ENCODE measurements at regions not wholly inside any gene's neighbourhood (a gene's known extent, or its start where the extent isn't known, plus 50 kb on each side); places are given as distances from the start of the nearest gene placed in this dataset.

- no peak for DNase-seq
These were observed 89.2 kb downstream of the CD164 start for GRCh38 chr6:109292983-109293586.

- no peak for DNase-seq
These were observed 89.8 kb downstream of the CD164 start for GRCh38 chr6:109292420-109292819.

GRCh38 chr6:109291902-109292301, 90.4 kb downstream of the CD164 start:
- no peak for DNase-seq

GRCh38 chr6:109290143-109290931, 91.9 kb downstream of the CD164 start:
- no peak for DNase-seq

GRCh38 chr6:109285366-109285765, 96.9 kb downstream of the CD164 start:
- no peak for DNase-seq

- DNase-seq = no peak
These were observed 97.6 kb downstream of the CD164 start for GRCh38 chr6:109284675-109285074.

GRCh38 chr6:109282756-109283155, 99.5 kb downstream of the CD164 start:
- DNase-seq = no peak

- no peak for DNase-seq
These were observed 102.6 kb downstream of the CD164 start for GRCh38 chr6:109279628-109280027.

- no peak for DNase-seq
These were observed 110.6 kb downstream of the CD164 start for GRCh38 chr6:109271622-109272021.

GRCh38 chr6:109269953-109270517, 112.2 kb downstream of the CD164 start:
- no peak for DNase-seq

GRCh38 chr6:109269057-109269456, 113.2 kb downstream of the CD164 start:
- DNase-seq = no peak

GRCh38 chr6:109265530-109265929, 116.7 kb downstream of the CD164 start:
- no peak for DNase-seq

- no peak for DNase-seq
These were observed 118.2 kb downstream of the CD164 start for GRCh38 chr6:109263873-109264700.

- DNase-seq = peak; percentile 36
These were observed 120.0 kb downstream of the CD164 start for GRCh38 chr6:109262261-109262660.

- no peak for DNase-seq
These were observed 120.5 kb downstream of the CD164 start for GRCh38 chr6:109261811-109262210.

- peak; percentile 25 for DNase-seq
These were observed 121.6 kb downstream of the CD164 start for GRCh38 chr6:109260701-109261100.

GRCh38 chr6:109260126-109260525, 122.1 kb downstream of the CD164 start:
- peak; percentile 68 for DNase-seq

- DNase-seq = no peak
These were observed 124.1 kb downstream of the CD164 start for GRCh38 chr6:109258129-109258528.

GRCh38 chr6:109257494-109257893, 124.8 kb downstream of the CD164 start:
- DNase-seq = no peak

GRCh38 chr6:109255946-109256640, 126.2 kb downstream of the CD164 start:
- no peak for DNase-seq

- no peak for DNase-seq
These were observed 127.2 kb downstream of the CD164 start for GRCh38 chr6:109255087-109255486.

- no peak for DNase-seq
These were observed 128.9 kb downstream of the CD164 start for GRCh38 chr6:109253366-109253765.

Measured in fibroblast of skin of right biceps (primary cell).